HEK293 (cell line): ENCODE measurements at regions not wholly inside any gene's neighbourhood (a gene's known extent, or its start where the extent isn't known, plus 50 kb on each side); places are given as distances from the start of the nearest gene placed in this dataset.

ENCODE experiments used
- CTCF ChIA-PET: fragments of 350-600 bp; formaldehyde crosslinking; extraction: SDS; loops from one replicate; lab custom pipeline; 2021; ENCODE audit warnings: antibody characterized with exemption; lab: Yijun Ruan, JAX
- POLR2A ChIA-PET: fragments of 300-600 bp; formaldehyde crosslinking; extraction: SDS; loops from one replicate; lab custom pipeline; 2020; ENCODE audit warnings: antibody characterized with exemption, inconsistent platforms; lab: Yijun Ruan, JAX
- H3K27ac ChIP-seq: fragments of 200-500 bp; sonication (Bioruptor generic); 2 replicates; pipeline ENCODE4 v1.5.1; 2014; ENCODE audit warnings: low read depth, low read length, control low read depth, inconsistent platforms; ENCODE audit errors: extremely low read depth
- H3K36me3 ChIP-seq, 2 experiments: fragments of 200-500 bp in 1 of 2; sonication (Bioruptor generic) in 1 of 2; 1 replicate in 1 of 2; 2 replicates in 1 of 2; pipeline ENCODE4 v1.5.1; 2014 to 2017; ENCODE audit warnings: inconsistent platforms in 2 of 2, low read length in 2 of 2; ENCODE audit not compliant: control insufficient read depth in 2 of 2, insufficient read depth in 1 of 2
- H3K4me1 ChIP-seq: fragments of 200-500 bp; sonication (Bioruptor generic); 2 replicates; pipeline ENCODE4 v1.5.1; 2014; ENCODE audit warnings: mild to moderate bottlenecking, low read length, inconsistent platforms; ENCODE audit not compliant: control insufficient read depth, insufficient read depth
- H3K4me3 ChIP-seq: 2 replicates; pipeline ENCODE4 v1.5.1; 2011; ENCODE audit warnings: low read depth, mild to moderate bottlenecking, control low read depth, low read length, moderate library complexity
- H3K9me3 ChIP-seq: fragments of 200-500 bp; sonication (Bioruptor generic); 2 replicates; pipeline ENCODE4 v1.5.1; 2014; ENCODE audit warnings: low read depth, low read length, inconsistent platforms; ENCODE audit not compliant: control insufficient read depth, insufficient read depth
- BCL6B ChIP-seq: fragments of 450-650 bp; formaldehyde crosslinking; IDR thresholded peaks from 2 replicates; pipeline ENCODE4 v1.5.1; 2017; ENCODE audit warnings: missing biosample characterization, missing genetic modification characterization
- GLI4 ChIP-seq: fragments of 450-650 bp; formaldehyde crosslinking; IDR thresholded peaks from 2 replicates; pipeline ENCODE4 v1.5.1; 2016; ENCODE audit warnings: missing biosample characterization, missing genetic modification characterization
- HOXA7 ChIP-seq: sonication (generic); formaldehyde crosslinking; IDR thresholded peaks from 2 replicates; pipeline ENCODE4 v1.8.1; 2022; ENCODE audit warnings: missing genetic modification reagents, borderline replicate concordance
- KLF1 ChIP-seq: fragments of 450-650 bp; formaldehyde crosslinking; IDR thresholded peaks from 2 replicates; pipeline ENCODE4 v1.5.1; 2016; ENCODE audit warnings: missing biosample characterization, missing genetic modification characterization
- SCRT2 ChIP-seq: fragments of 450-650 bp; formaldehyde crosslinking; IDR thresholded peaks from 2 replicates; pipeline ENCODE4 v1.5.1; 2016; ENCODE audit warnings: missing biosample characterization, missing genetic modification characterization
- YY2 ChIP-seq: fragments of 450-650 bp; formaldehyde crosslinking; IDR thresholded peaks from 2 replicates; pipeline ENCODE4 v1.5.1; 2016; ENCODE audit warnings: missing biosample characterization, missing genetic modification characterization
- ZFP37 ChIP-seq: fragments of 450-650 bp; formaldehyde crosslinking; IDR thresholded peaks from 2 replicates; pipeline ENCODE4 v1.5.1; 2016; ENCODE audit warnings: missing biosample characterization, missing genetic modification characterization
- ZIC2 ChIP-seq: fragments of 450-650 bp; formaldehyde crosslinking; IDR thresholded peaks from 2 replicates; pipeline ENCODE4 v1.5.1; 2016; ENCODE audit warnings: missing biosample characterization, missing genetic modification characterization
- ZNF112 ChIP-seq: fragments of 450-650 bp; formaldehyde crosslinking; IDR thresholded peaks from 2 replicates; pipeline ENCODE4 v1.5.0; 2017; ENCODE audit warnings: missing biosample characterization, missing genetic modification characterization
- ZNF114 ChIP-seq: fragments of 450-650 bp; formaldehyde crosslinking; IDR thresholded peaks from 2 replicates; pipeline ENCODE4 v1.5.0; 2017; ENCODE audit warnings: missing biosample characterization, missing genetic modification characterization
- ZNF23 ChIP-seq: fragments of 450-650 bp; formaldehyde crosslinking; IDR thresholded peaks from 2 replicates; pipeline ENCODE4 v1.5.1; 2016; ENCODE audit warnings: missing biosample characterization, missing genetic modification characterization, borderline replicate concordance
- ZNF311 ChIP-seq: fragments of 450-650 bp; formaldehyde crosslinking; IDR thresholded peaks from 2 replicates; pipeline ENCODE4 v1.5.1; 2017; ENCODE audit warnings: missing biosample characterization, missing genetic modification characterization, borderline replicate concordance
- ZNF37A ChIP-seq: fragments of 450-650 bp; IDR thresholded peaks from 2 replicates; pipeline ENCODE4 v1.5.1; 2018; ENCODE audit warnings: missing biosample characterization, missing genetic modification characterization
- ZNF416 ChIP-seq: fragments of 450-650 bp; formaldehyde crosslinking; IDR thresholded peaks from 2 replicates; pipeline ENCODE4 v1.5.1; 2016; ENCODE audit warnings: missing biosample characterization, missing genetic modification characterization
- ZNF585B ChIP-seq: fragments of 450-650 bp; formaldehyde crosslinking; IDR thresholded peaks from 2 replicates; pipeline ENCODE4 v1.5.1; 2016; ENCODE audit warnings: missing biosample characterization, missing genetic modification characterization
- ZNF792 ChIP-seq: fragments of 450-650 bp; formaldehyde crosslinking; IDR thresholded peaks from 2 replicates; pipeline ENCODE4 v1.5.1; 2016; ENCODE audit warnings: missing biosample characterization, missing genetic modification characterization
- ZSCAN4 ChIP-seq: fragments of 450-650 bp; formaldehyde crosslinking; IDR thresholded peaks from 2 replicates; pipeline ENCODE4 v1.5.1; 2017; ENCODE audit warnings: missing biosample characterization, missing genetic modification characterization
- TF ChIP-seq, protein P1 (sequence below): fragments of 450-650 bp; formaldehyde crosslinking; IDR thresholded peaks from 2 replicates; pipeline ENCODE4 v1.5.1; 2016; ENCODE audit warnings: missing biosample characterization, missing genetic modification characterization, low read depth
- TF ChIP-seq, protein P2 (sequence below): fragments of 450-650 bp; formaldehyde crosslinking; IDR thresholded peaks from 2 replicates; pipeline ENCODE4 v1.5.1; 2016; ENCODE audit warnings: missing biosample characterization, missing genetic modification characterization
- TF ChIP-seq, protein P3 (sequence below): fragments of 450-650 bp; formaldehyde crosslinking; IDR thresholded peaks from 2 replicates; pipeline ENCODE4 v1.5.1; 2016; ENCODE audit warnings: missing biosample characterization, missing genetic modification characterization

- ChIA-PET CTCF (no interaction called here), POLR2A (no interaction called here)
- Histone ChIP-seq H3K9me3 (no peaks in the 10 kb centered on the region), H3K4me1 (no peaks in the 10 kb centered on the region), H3K36me3 (no peaks in the 10 kb centered on the region), H3K27ac (no peak overlapping the region), H3K4me3 (no peak overlapping the region)
- TF ChIP-seq ZFP37 (tag by site-specific recombination) = no peak
These were observed 222.4 kb upstream of the CNTN5 start for GRCh38 chr11:98798333-98798732.

DNA sequence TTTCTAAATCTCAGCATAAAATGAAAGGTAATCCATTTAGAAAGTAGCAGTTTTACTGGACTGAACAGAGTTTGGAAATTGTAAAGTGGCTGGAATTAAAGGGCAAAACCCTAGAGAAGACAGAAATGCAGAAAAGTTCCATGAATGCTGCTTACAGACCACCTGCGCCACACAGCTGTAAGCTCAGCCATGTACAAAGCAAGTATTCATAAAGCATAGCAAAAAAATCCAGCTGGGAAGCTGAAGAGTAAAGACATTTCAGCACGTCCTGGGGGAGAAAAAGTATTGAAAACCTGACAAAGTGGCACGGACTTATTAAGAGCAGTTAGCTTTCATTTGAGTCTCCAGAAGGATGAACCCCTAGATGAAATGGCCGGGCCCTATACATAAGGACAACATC is 220.1 kb upstream of the CNTN5 start:
- ChIA-PET POLR2A (no interaction called here), CTCF (no interaction called here)
- Histone ChIP-seq H3K9me3 (no peaks in the 10 kb centered on the region), H3K4me1 (no peaks in the 10 kb centered on the region), H3K36me3 (no peaks in the 10 kb centered on the region), H3K27ac (no peak overlapping the region), H3K4me3 (no peak overlapping the region)
- TF ChIP-seq SCRT2 (tag by site-specific recombination) = no peak
- no peak for TF ChIP-seq ZNF585B
- no peak for TF ChIP-seq BCL6B (tag by site-specific recombination)
- no peak for TF ChIP-seq KLF1 (tag by site-specific recombination)
- no peak for TF ChIP-seq ZNF23 (tag by site-specific recombination)
- no peak for TF ChIP-seq ZSCAN4 (tag by site-specific recombination)
- no peak for TF ChIP-seq ZNF37A (tag by site-specific recombination)
- no peak for TF ChIP-seq ZIC2 (tag by site-specific recombination)
- TF ChIP-seq, protein P1, sequence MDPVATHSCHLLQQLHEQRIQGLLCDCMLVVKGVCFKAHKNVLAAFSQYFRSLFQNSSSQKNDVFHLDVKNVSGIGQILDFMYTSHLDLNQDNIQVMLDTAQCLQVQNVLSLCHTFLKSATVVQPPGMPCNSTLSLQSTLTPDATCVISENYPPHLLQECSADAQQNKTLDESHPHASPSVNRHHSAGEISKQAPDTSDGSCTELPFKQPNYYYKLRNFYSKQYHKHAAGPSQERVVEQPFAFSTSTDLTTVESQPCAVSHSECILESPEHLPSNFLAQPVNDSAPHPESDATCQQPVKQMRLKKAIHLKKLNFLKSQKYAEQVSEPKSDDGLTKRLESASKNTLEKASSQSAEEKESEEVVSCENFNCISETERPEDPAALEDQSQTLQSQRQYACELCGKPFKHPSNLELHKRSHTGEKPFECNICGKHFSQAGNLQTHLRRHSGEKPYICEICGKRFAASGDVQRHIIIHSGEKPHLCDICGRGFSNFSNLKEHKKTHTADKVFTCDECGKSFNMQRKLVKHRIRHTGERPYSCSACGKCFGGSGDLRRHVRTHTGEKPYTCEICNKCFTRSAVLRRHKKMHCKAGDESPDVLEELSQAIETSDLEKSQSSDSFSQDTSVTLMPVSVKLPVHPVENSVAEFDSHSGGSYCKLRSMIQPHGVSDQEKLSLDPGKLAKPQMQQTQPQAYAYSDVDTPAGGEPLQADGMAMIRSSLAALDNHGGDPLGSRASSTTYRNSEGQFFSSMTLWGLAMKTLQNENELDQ (tag by site-specific recombination) = no peak
- no peak for TF ChIP-seq ZNF114 (tag by site-specific recombination)
- no peak for TF ChIP-seq YY2
- no peak for TF ChIP-seq ZNF311
- no peak for TF ChIP-seq ZNF792 (tag by site-specific recombination)
- TF ChIP-seq GLI4 = no peak
- TF ChIP-seq, protein P2, sequence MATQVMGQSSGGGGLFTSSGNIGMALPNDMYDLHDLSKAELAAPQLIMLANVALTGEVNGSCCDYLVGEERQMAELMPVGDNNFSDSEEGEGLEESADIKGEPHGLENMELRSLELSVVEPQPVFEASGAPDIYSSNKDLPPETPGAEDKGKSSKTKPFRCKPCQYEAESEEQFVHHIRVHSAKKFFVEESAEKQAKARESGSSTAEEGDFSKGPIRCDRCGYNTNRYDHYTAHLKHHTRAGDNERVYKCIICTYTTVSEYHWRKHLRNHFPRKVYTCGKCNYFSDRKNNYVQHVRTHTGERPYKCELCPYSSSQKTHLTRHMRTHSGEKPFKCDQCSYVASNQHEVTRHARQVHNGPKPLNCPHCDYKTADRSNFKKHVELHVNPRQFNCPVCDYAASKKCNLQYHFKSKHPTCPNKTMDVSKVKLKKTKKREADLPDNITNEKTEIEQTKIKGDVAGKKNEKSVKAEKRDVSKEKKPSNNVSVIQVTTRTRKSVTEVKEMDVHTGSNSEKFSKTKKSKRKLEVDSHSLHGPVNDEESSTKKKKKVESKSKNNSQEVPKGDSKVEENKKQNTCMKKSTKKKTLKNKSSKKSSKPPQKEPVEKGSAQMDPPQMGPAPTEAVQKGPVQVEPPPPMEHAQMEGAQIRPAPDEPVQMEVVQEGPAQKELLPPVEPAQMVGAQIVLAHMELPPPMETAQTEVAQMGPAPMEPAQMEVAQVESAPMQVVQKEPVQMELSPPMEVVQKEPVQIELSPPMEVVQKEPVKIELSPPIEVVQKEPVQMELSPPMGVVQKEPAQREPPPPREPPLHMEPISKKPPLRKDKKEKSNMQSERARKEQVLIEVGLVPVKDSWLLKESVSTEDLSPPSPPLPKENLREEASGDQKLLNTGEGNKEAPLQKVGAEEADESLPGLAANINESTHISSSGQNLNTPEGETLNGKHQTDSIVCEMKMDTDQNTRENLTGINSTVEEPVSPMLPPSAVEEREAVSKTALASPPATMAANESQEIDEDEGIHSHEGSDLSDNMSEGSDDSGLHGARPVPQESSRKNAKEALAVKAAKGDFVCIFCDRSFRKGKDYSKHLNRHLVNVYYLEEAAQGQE = no peak
- no peak for TF ChIP-seq HOXA7
- TF ChIP-seq ZNF112 (tag by site-specific recombination) = no peak
- TF ChIP-seq, protein P3, sequence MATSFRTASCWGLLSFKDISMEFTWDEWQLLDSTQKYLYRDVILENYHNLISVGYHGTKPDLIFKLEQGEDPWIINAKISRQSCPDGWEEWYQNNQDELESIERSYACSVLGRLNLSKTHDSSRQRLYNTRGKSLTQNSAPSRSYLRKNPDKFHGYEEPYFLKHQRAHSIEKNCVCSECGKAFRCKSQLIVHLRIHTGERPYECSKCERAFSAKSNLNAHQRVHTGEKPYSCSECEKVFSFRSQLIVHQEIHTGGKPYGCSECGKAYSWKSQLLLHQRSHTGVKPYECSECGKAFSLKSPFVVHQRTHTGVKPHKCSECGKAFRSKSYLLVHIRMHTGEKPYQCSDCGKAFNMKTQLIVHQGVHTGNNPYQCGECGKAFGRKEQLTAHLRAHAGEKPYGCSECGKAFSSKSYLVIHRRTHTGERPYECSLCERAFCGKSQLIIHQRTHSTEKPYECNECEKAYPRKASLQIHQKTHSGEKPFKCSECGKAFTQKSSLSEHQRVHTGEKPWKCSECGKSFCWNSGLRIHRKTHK (tag by site-specific recombination) = no peak
- TF ChIP-seq ZNF416 (tag by site-specific recombination) = no peak
